ENCODE measurements at regions not wholly inside any gene's neighbourhood (a gene's known extent, or its start where the extent isn't known, plus 50 kb on each side); places are given as distances from the start of the nearest gene placed in this dataset.
"Not testable (repeated sequence)": the region's sequence is repeated elsewhere in the genome, so short reads cannot be mapped to it uniquely, and the experiment has no call there.

- intact Hi-C loops (cut with DNase I): no loop called here
- no peak for DNase-seq
Measured at GRCh38 chr7:114141415-114141814, 222.6 kb upstream of the PPP1R3A start.

GRCh38 chr7:114140561-114140960 lies 221.8 kb upstream of the PPP1R3A start:
- intact Hi-C loops (cut with DNase I): no loop called here
- no peak for DNase-seq

GRCh38 chr7:114139690-114140089 lies 220.9 kb upstream of the PPP1R3A start:
- intact Hi-C loops (cut with DNase I); DNase-seq: not testable (repeated sequence)

- intact Hi-C loops (cut with DNase I): no loop called here
- no peak for DNase-seq
Measured at GRCh38 chr7:114138587-114138986, 219.8 kb upstream of the PPP1R3A start.

GRCh38 chr7:114133717-114134116 lies 214.9 kb upstream of the PPP1R3A start:
- intact Hi-C loops (cut with DNase I): no loop called here
- DNase-seq: no peak

GRCh38 chr7:114130866-114131265 lies 212.1 kb upstream of the PPP1R3A start:
- no peak for DNase-seq
- intact Hi-C loops (cut with DNase I): no loop called here

- DNase-seq: no peak
- intact Hi-C loops (cut with DNase I): no loop called here
Measured at GRCh38 chr7:114128880-114129279, 210.1 kb upstream of the PPP1R3A start.

- DNase-seq: no peak
- intact Hi-C loops (cut with DNase I): no loop called here
Measured at GRCh38 chr7:114126095-114126494, 207.3 kb upstream of the PPP1R3A start.

GRCh38 chr7:114112806-114113205 lies 194.0 kb upstream of the PPP1R3A start:
- intact Hi-C loops (cut with DNase I): no loop called here
- DNase-seq: no peak

GRCh38 chr7:114110666-114111065 lies 191.9 kb upstream of the PPP1R3A start:
- intact Hi-C loops (cut with DNase I): no loop called here
- DNase-seq: no peak

GRCh38 chr7:114109721-114110120 lies 190.9 kb upstream of the PPP1R3A start:
- intact Hi-C loops (cut with DNase I): no loop called here
- DNase-seq: no peak

- intact Hi-C loops (cut with DNase I): no loop called here
- DNase-seq: no peak
Measured at GRCh38 chr7:114109304-114109703, 190.5 kb upstream of the PPP1R3A start.

GRCh38 chr7:114108510-114108909 lies 189.7 kb upstream of the PPP1R3A start:
- DNase-seq: no peak
- intact Hi-C loops (cut with DNase I): no loop called here

- intact Hi-C loops (cut with DNase I): no loop called here
- no peak for DNase-seq
Measured at GRCh38 chr7:114107522-114107921, 188.7 kb upstream of the PPP1R3A start.

GRCh38 chr7:114104035-114104434 lies 185.2 kb upstream of the PPP1R3A start:
- DNase-seq: no peak
- intact Hi-C loops (cut with DNase I): no loop called here

GRCh38 chr7:114102996-114103395 lies 184.2 kb upstream of the PPP1R3A start:
- intact Hi-C loops (cut with DNase I): no loop called here
- DNase-seq: no peak

- intact Hi-C loops (cut with DNase I): no loop called here
- no peak for DNase-seq
Measured at GRCh38 chr7:114102131-114102530, 183.3 kb upstream of the PPP1R3A start.

GRCh38 chr7:114100810-114101209 lies 182.0 kb upstream of the PPP1R3A start:
- DNase-seq: no peak
- intact Hi-C loops (cut with DNase I): no loop called here

GRCh38 chr7:114099337-114099736 lies 180.5 kb upstream of the PPP1R3A start:
- no peak for DNase-seq
- intact Hi-C loops (cut with DNase I): no loop called here

GRCh38 chr7:114095885-114096284 lies 177.1 kb upstream of the PPP1R3A start:
- intact Hi-C loops (cut with DNase I): no loop called here
- DNase-seq: no peak

- intact Hi-C loops (cut with DNase I): loop anchor here (10.0 kb wide), 1 partner anchor 326 kb away; the partner anchor contains the start of gene FOXP2
- DNase-seq: no peak
Measured at GRCh38 chr7:114088470-114088940, 169.7 kb upstream of the PPP1R3A start.
